Mucosa of descending colon (tissue), 3 donors: ENCODE measurements at regions not wholly inside any gene's neighbourhood (a gene's known extent, or its start where the extent isn't known, plus 50 kb on each side); places are given as distances from the start of the nearest gene placed in this dataset.

Experiments
- ATAC-seq: fragments of 200-7000 bp; cut with Tn5 transposase; one replicate; pipeline ENCODE4 v1.9.1; 2020; ENCODE audit warnings: mild to moderate bottlenecking, moderate library complexity
- DNase-seq, 3 donors: peaks; one replicate each; pipeline ENCODE4 v3.0.0-alpha.2; 2020
- H3K36me3 ChIP-seq: fragments of 200-600 bp; one replicate; pipeline ENCODE4 v1.8.0; 2021; ENCODE audit warnings: low read depth, mild to moderate bottlenecking
- H3K4me1 ChIP-seq: fragments of 200-600 bp; one replicate; pipeline ENCODE4 v1.8.0; 2021; ENCODE audit warnings: low read depth, mild to moderate bottlenecking
- H3K4me3 ChIP-seq: fragments of 200-600 bp; one replicate; pipeline ENCODE4 v1.8.0; 2021; ENCODE audit warnings: mild to moderate bottlenecking
- H3K9me3 ChIP-seq: fragments of 200-600 bp; one replicate; pipeline ENCODE4 v1.8.0; 2021; ENCODE audit warnings: mild to moderate bottlenecking
- CTCF ChIP-seq: fragments of 200-600 bp; IDR thresholded peaks from one replicate; pipeline ENCODE4 v1.8.0; 2022; ENCODE audit warnings: antibody characterized with exemption, mild to moderate bottlenecking
- intact Hi-C, 2 donors: fragments of 100-400 bp; cut with DNase I in 1 of 2; cut with micrococcal nuclease in 1 of 2; formaldehyde crosslinking; loops; one replicate each; pipeline versions ENCODE4 v1.11.0 to v1.11.1; 2022; cut with DNase I, micrococcal nuclease
- donor health status: DM: no; HTN: no; CAD: no; lungs with moderate emphysema.
- donor health status: DM: no; HTN: no; CAD: no.
- donor health status: DM: no; HTN: yes; CAD: no.

DNA sequence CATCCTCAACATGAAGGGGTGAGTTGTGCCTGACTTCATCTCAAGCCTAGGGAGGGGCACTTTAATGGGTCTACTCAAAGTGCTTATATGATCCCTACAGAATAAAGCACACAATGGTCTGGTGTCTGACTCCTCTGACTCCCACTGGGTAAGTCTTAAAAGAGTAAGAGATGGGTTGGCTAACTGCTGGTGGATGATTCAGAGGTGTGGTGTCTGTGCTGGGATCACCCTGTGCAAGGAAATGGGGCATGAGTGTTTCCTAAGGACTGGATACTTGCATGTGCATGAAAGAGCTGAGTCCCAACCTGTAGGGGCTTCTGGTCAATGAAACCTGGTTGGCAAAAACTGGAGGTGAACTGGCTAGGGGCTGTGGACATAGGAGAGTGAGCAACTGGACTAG lies 158.8 kb downstream of the IL20RB start:
- Histone ChIP-seq H3K4me3 (no peak overlapping the region), H3K9me3 (no peaks in the 10 kb centered on the region), H3K4me1 (no peaks in the 10 kb centered on the region), H3K36me3 (no peaks in the 10 kb centered on the region)
- ATAC-seq (no peak), DNase-seq (no peak)
- intact Hi-C loops = loop anchor here in 1 of 2 donors (10.0 kb wide), 1 partner anchor 858 kb away; no protein-coding TSS in a partner anchor
- no peak for TF ChIP-seq CTCF

DNA sequence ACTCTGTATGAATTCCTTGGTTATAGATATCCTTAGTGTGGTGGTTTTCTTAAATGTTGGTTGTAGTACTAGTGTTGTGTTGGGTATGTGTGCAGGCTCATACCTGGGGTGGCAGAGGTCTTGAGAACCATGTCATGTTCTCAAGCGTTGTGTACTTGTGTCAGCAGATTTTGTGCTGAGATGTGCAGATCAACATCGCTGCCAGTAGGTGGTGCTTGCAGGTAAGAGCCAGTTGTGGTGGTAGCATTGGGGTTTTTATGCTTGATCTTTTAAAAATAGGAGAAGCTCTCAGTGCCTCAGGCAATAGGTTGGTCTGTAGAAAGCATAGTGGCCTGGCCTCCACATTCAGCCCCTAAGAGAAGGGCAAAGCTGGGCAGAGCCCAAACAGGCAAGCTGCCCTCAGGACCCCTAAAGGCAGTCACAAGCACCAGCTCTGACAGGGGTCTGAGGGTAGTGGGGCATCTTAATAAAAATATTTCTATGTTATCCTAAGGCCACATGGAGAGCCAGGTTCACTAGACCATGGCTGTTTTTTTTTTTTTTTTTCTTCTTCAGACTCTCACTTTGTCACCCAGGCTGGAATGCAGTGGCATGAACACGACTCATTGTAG lies 164.0 kb downstream of the IL20RB start:
- intact Hi-C loops = no loop called here
- Histone ChIP-seq H3K4me3 (no peak overlapping the region), H3K36me3 (no peaks in the 10 kb centered on the region), H3K9me3 (no peaks in the 10 kb centered on the region), H3K4me1 (no peaks in the 10 kb centered on the region)
- peak in 1 of 3 donors; percentile 28 for DNase-seq
- peak; percentile 39 for ATAC-seq
- TF ChIP-seq CTCF = peak; percentile 23

DNA sequence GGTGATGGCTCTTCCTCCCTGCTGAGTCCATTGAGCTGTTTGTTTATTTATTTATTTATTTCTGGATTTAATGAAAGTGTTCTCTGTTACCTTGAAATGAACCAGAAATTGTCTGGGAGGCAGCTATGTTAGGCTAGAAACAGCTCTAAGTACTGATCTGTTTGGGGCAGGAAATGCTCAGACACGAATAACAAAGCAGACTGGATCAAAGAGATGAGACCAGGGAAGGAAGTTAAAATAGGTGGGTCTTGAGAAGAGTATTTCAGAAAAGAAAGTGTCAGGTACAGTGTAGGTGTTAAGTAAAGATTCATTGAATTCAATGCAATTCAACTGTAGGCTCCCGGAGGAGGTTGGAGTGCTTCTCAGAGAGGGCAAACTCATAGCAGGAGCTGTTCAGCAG lies 173.3 kb downstream of the IL20RB start:
- Histone ChIP-seq H3K4me3 (no peak overlapping the region), H3K36me3 (no peaks in the 10 kb centered on the region), H3K4me1 (no peaks in the 10 kb centered on the region), H3K9me3 (no peaks in the 10 kb centered on the region)
- no peak for TF ChIP-seq CTCF
- no peak for ATAC-seq
- no peak for DNase-seq
- intact Hi-C loops = no loop called here

- no peak for ATAC-seq
- H3K9me3 ChIP-seq = no peaks in the 10 kb centered on the region
- H3K4me3 ChIP-seq = no peak overlapping the region
- no peak for TF ChIP-seq CTCF
- H3K36me3 ChIP-seq = no peaks in the 10 kb centered on the region
- DNase-seq = no peak
- intact Hi-C loops = no loop called here
- no peaks in the 10 kb centered on the region for H3K4me1 ChIP-seq
Observed at GRCh38 chr3:137134431-137134830, 176.6 kb downstream of the IL20RB start.

GRCh38 chr3:137148406-137148805 lies 190.6 kb downstream of the IL20RB start:
- Histone ChIP-seq H3K4me1 (no peaks in the 10 kb centered on the region), H3K36me3 (no peaks in the 10 kb centered on the region), H3K9me3 (no peaks in the 10 kb centered on the region), H3K4me3 (no peak overlapping the region)
- TF ChIP-seq CTCF = no peak
- intact Hi-C loops = no loop called here
- ATAC-seq = no peak
- no peak for DNase-seq

DNA sequence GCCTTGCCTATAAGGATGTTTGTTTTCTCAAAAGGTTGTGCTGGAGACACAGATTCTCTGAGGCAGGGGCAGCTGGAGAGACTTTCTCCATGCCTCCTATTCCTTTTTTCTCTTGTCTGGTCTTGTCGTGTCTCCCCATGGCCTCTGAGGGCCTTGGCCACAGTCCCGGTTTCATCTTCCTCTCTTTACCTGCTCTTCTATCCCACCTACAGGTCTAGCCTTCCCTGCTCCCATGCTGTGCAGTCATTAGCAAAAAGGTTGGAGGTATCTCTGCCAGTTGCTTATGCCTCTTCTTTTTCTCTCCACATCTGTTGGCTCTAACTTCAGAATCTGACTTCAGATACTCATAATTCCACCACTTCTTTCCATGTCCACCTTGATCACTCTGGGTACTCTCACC lies 191.1 kb downstream of the IL20RB start:
- Histone ChIP-seq H3K36me3 (no peaks in the 10 kb centered on the region), H3K4me1 (no peaks in the 10 kb centered on the region), H3K4me3 (no peak overlapping the region), H3K9me3 (no peaks in the 10 kb centered on the region)
- no peak for DNase-seq
- intact Hi-C loops = no loop called here
- no peak for TF ChIP-seq CTCF
- no peak for ATAC-seq
